CD4-positive, alpha-beta T cell treated with Interleukin-1 beta for 1 hour (primary cell): ENCODE measurements at regions not wholly inside any gene's neighbourhood (a gene's known extent, or its start where the extent isn't known, plus 50 kb on each side); places are given as distances from the start of the nearest gene placed in this dataset.
"Not testable (repeated sequence)": the region's sequence is repeated elsewhere in the genome, so short reads cannot be mapped to it uniquely, and the experiment has no call there.

Experiments
- DNase-seq, 2 donors: peaks; one replicate each; pipeline ENCODE4 v3.0.0-alpha.2; 2020 to 2022

GRCh38 chr7:121618182-121618581, 222.1 kb upstream of the FAM3C start:
- no peak for DNase-seq

- DNase-seq = no peak
These were observed 214.1 kb upstream of the FAM3C start for GRCh38 chr7:121610243-121610642.

- DNase-seq = no peak
These were observed 213.1 kb upstream of the FAM3C start for GRCh38 chr7:121609208-121609607.

GRCh38 chr7:121608785-121609184, 212.7 kb upstream of the FAM3C start:
- no peak for DNase-seq

- DNase-seq = not testable (repeated sequence)
These were observed 212.1 kb upstream of the FAM3C start for GRCh38 chr7:121608183-121608582.

GRCh38 chr7:121605317-121605680, 209.2 kb upstream of the FAM3C start:
- DNase-seq = no peak

- no peak for DNase-seq
These were observed 208.7 kb upstream of the FAM3C start for GRCh38 chr7:121604627-121605316.

GRCh38 chr7:121603886-121604285, 207.8 kb upstream of the FAM3C start:
- DNase-seq = no peak

- DNase-seq = no peak
These were observed 203.8 kb upstream of the FAM3C start for GRCh38 chr7:121599887-121600286.

- DNase-seq = no peak
These were observed 199.9 kb upstream of the FAM3C start for GRCh38 chr7:121595758-121596696.

- DNase-seq = no peak
These were observed 195.8 kb upstream of the FAM3C start for GRCh38 chr7:121591926-121592325.

GRCh38 chr7:121587435-121587834, 191.3 kb upstream of the FAM3C start:
- DNase-seq = no peak

- no peak for DNase-seq
These were observed 186.2 kb upstream of the FAM3C start for GRCh38 chr7:121582258-121582657.

GRCh38 chr7:121579639-121580038, 183.5 kb upstream of the FAM3C start:
- no peak for DNase-seq

GRCh38 chr7:121578669-121579068, 182.6 kb upstream of the FAM3C start:
- DNase-seq = no peak

GRCh38 chr7:121576148-121576917, 180.2 kb upstream of the FAM3C start:
- DNase-seq = no peak

- no peak for DNase-seq
These were observed 179.2 kb upstream of the FAM3C start for GRCh38 chr7:121575194-121575765.

- DNase-seq = no peak
These were observed 178.0 kb upstream of the FAM3C start for GRCh38 chr7:121574109-121574508.

- DNase-seq = no peak
These were observed 176.5 kb upstream of the FAM3C start for GRCh38 chr7:121572615-121573014.

- no peak for DNase-seq
These were observed 174.3 kb upstream of the FAM3C start for GRCh38 chr7:121570365-121570764.

- DNase-seq = no peak
These were observed 167.1 kb upstream of the FAM3C start for GRCh38 chr7:121563177-121563576.

GRCh38 chr7:121562259-121562658, 166.2 kb upstream of the FAM3C start:
- DNase-seq = no peak

- no peak for DNase-seq
These were observed 165.6 kb upstream of the FAM3C start for GRCh38 chr7:121561717-121562116.
